ENCODE measurements at regions not wholly inside any gene's neighbourhood (a gene's known extent, or its start where the extent isn't known, plus 50 kb on each side); places are given as distances from the start of the nearest gene placed in this dataset.
"Not testable (repeated sequence)": the region's sequence is repeated elsewhere in the genome, so short reads cannot be mapped to it uniquely, and the experiment has no call there.

GRCh38 chr1:185393815-185394214 is 76.8 kb upstream of the IVNS1ABP start:
- Histone ChIP-seq H3K27ac (replicated peaks) (no peak overlapping the region), H3K27me3 (ENCODE audit: low read depth) (no peaks in the 10 kb centered on the region), H3K9me3 (replicated peaks) (no peaks in the 10 kb centered on the region), H3K4me1 (no peaks in the 10 kb centered on the region), H3K36me3 (no peaks in the 10 kb centered on the region), H3K4me3 (no peak overlapping the region)
- intact Hi-C loops (cut with micrococcal nuclease) = no loop called here
- no peak for DNase-seq
- no peak for TF ChIP-seq CTCF (IDR thresholded peaks at IDR 0.05; ENCODE audit: borderline replicate concordance)

- Histone ChIP-seq H3K4me1 (no peaks in the 10 kb centered on the region), H3K9me3 (replicated peaks) (no peaks in the 10 kb centered on the region), H3K36me3 (no peaks in the 10 kb centered on the region), H3K27ac (replicated peaks) (no peak overlapping the region), H3K4me3 (no peak overlapping the region), H3K27me3 (ENCODE audit: low read depth) (no peaks in the 10 kb centered on the region)
- DNase-seq = no peak
- intact Hi-C loops (cut with micrococcal nuclease) = no loop called here
- no peak for TF ChIP-seq CTCF (IDR thresholded peaks at IDR 0.05; ENCODE audit: borderline replicate concordance)
Observed at GRCh38 chr1:185393205-185393604, 76.2 kb upstream of the IVNS1ABP start.

DNA sequence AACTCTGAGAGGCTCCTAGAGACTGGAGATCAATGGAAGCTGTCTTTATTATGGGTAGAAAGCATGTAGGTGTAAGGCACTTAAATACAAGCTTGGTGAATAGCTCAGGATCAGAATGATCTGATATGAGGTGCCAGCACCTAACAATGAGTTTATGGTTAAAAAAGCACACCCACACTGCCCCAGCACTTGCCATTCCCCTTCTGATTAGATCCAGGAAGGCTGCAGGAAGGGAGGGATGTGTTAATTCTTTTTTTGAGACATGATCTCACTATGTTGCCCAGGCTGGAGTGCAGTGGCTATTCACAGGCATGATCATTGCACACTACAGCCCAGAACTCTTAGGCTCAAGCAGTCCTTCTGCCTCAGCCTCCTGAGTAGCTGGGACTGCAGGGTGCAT is 71.8 kb upstream of the IVNS1ABP start:
- intact Hi-C loops (cut with micrococcal nuclease) = no loop called here
- no peaks in the 10 kb centered on the region for H3K9me3 ChIP-seq (replicated peaks)
- H3K4me1 ChIP-seq = no peaks in the 10 kb centered on the region
- TF ChIP-seq CTCF (IDR thresholded peaks at IDR 0.05; ENCODE audit: borderline replicate concordance) = no peak
- no peak for DNase-seq
- no peak overlapping the region for H3K4me3 ChIP-seq
- H3K27ac ChIP-seq (replicated peaks) = no peak overlapping the region
- H3K27me3 ChIP-seq (ENCODE audit: low read depth) = no peaks in the 10 kb centered on the region
- no peaks in the 10 kb centered on the region for H3K36me3 ChIP-seq

GRCh38 chr1:185388346-185388745 is 71.3 kb upstream of the IVNS1ABP start:
- Histone ChIP-seq H3K27me3 (ENCODE audit: low read depth) (no peaks in the 10 kb centered on the region), H3K27ac (replicated peaks) (no peak overlapping the region), H3K4me3 (no peak overlapping the region), H3K4me1 (no peaks in the 10 kb centered on the region), H3K36me3 (no peaks in the 10 kb centered on the region), H3K9me3 (replicated peaks) (no peaks in the 10 kb centered on the region)
- intact Hi-C loops (cut with micrococcal nuclease) = no loop called here
- DNase-seq = no peak
- no peak for TF ChIP-seq CTCF (IDR thresholded peaks at IDR 0.05; ENCODE audit: borderline replicate concordance)

DNA sequence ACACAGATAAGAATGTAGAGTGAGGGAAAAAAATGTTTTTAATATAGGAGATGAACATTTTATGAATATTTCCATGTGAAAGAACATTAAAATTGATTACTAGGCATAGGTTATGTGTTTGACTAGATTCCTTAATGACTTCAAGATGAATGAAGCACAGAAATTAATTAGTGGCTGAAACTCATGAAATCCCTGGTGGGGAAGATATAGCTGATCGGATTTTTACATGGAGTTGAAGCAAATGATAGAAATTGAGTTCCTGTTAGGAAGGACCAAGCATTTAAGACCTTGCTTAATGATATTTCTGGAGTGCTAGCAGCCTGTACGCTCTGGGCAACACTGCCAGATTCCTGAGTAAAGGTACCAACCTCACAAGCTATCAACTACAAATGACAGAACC is 68.9 kb upstream of the IVNS1ABP start:
- no peaks in the 10 kb centered on the region for H3K27me3 ChIP-seq (ENCODE audit: low read depth)
- no peaks in the 10 kb centered on the region for H3K4me1 ChIP-seq
- TF ChIP-seq CTCF (IDR thresholded peaks at IDR 0.05; ENCODE audit: borderline replicate concordance) = no peak
- H3K27ac ChIP-seq (replicated peaks) = no peak overlapping the region
- H3K4me3 ChIP-seq = no peak overlapping the region
- no peaks in the 10 kb centered on the region for H3K36me3 ChIP-seq
- intact Hi-C loops (cut with micrococcal nuclease) = no loop called here
- H3K9me3 ChIP-seq (replicated peaks) = no peaks in the 10 kb centered on the region
- DNase-seq = no peak

DNA sequence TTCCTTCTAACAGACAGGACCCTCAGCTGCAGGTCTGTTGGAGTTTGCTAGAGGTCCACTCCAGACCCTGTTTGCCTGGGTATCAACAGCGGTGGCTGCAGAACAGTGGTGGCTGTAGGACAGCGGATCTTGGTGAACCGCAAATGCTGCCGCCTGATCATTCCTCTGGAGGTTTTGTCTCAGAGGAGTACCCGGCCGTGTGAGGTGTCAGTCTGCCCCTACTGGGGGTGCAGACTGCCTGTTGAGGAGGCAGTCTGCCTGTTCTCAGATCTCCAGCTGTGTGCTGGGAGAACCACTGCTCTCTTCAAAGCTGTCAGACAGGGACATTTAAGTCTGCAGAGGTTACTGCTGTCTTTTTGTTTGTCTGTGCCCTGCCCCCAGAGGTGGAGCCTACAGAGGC is 66.8 kb upstream of the IVNS1ABP start:
- intact Hi-C loops (cut with micrococcal nuclease); H3K9me3 ChIP-seq (replicated peaks); H3K27ac ChIP-seq (replicated peaks); H3K4me3 ChIP-seq; H3K4me1 ChIP-seq; H3K27me3 ChIP-seq (ENCODE audit: low read depth); H3K36me3 ChIP-seq; DNase-seq: not testable (repeated sequence)
